ENCODE measurements at regions not wholly inside any gene's neighbourhood (a gene's known extent, or its start where the extent isn't known, plus 50 kb on each side); places are given as distances from the start of the nearest gene placed in this dataset.

GRCh38 chr13:111920932-111921705 lies 145.8 kb upstream of the SOX1 start:
- TF ChIP-seq POLR2A (IDR thresholded peaks at IDR 0.05; ENCODE audit: low read depth, low read length) (no peak), TAF1 (IDR thresholded peaks at IDR 0.05; ENCODE audit: low read depth, low read length) (no peak), POLR2AphosphoS5 (IDR thresholded peaks at IDR 0.05; ENCODE audit: low read depth, low read length) (no peak), SPI1 (IDR thresholded peaks at IDR 0.05; ENCODE audit: low read depth, low read length) (no peak), POU2F2 (IDR thresholded peaks at IDR 0.05; ENCODE audit: low read depth, low read length) (no peak), PAX5 (IDR thresholded peaks at IDR 0.05; ENCODE audit: insufficient read depth, low read length, severe bottlenecking) (no peak)

Measured in GM12891 (cell line).